ENCODE measurements at regions not wholly inside any gene's neighbourhood (a gene's known extent, or its start where the extent isn't known, plus 50 kb on each side); places are given as distances from the start of the nearest gene placed in this dataset.

- Mint-ChIP-seq H3K36me3 (ENCODE audit: low read depth) (no peaks in the 10 kb centered on the region), H3K4me3 (ENCODE audit: low read depth) (no peak overlapping the region), H3K27me3 (ENCODE audit: low read depth) (no peaks in the 10 kb centered on the region), H3K4me1 (ENCODE audit: low read depth) (no peaks in the 10 kb centered on the region), H3K9me3 (peaks cover 20% of the 10 kb centered on the region), H3K27ac (no peak overlapping the region)
- DNase-seq (ENCODE audit: low spot score), result no peak
- intact Hi-C loops (cut with micrococcal nuclease), result loop anchor here (10.0 kb wide), 1 partner anchor 495 kb away; no protein-coding TSS in a partner anchor
Measured at GRCh38 chr3:83460052-83460451, 1498.7 kb upstream of the CADM2 start.

GRCh38 chr3:83461411-83461810, 1497.4 kb upstream of the CADM2 start:
- intact Hi-C loops (cut with micrococcal nuclease), result loop anchor here (10.0 kb wide), 1 partner anchor 493 kb away; no protein-coding TSS in a partner anchor
- no peak for DNase-seq (ENCODE audit: low spot score)
- Mint-ChIP-seq H3K4me3 (ENCODE audit: low read depth) (no peak overlapping the region), H3K4me1 (ENCODE audit: low read depth) (no peaks in the 10 kb centered on the region), H3K9me3 (peaks cover 29% of the 10 kb centered on the region), H3K36me3 (ENCODE audit: low read depth) (no peaks in the 10 kb centered on the region), H3K27ac (no peak overlapping the region), H3K27me3 (ENCODE audit: low read depth) (no peaks in the 10 kb centered on the region)

GRCh38 chr3:83477563-83477962, 1481.2 kb upstream of the CADM2 start:
- Mint-ChIP-seq H3K4me1 (ENCODE audit: low read depth) (no peaks in the 10 kb centered on the region), H3K9me3 (peaks cover 12% of the 10 kb centered on the region), H3K27me3 (ENCODE audit: low read depth) (no peaks in the 10 kb centered on the region), H3K4me3 (ENCODE audit: low read depth) (no peak overlapping the region), H3K27ac (no peak overlapping the region), H3K36me3 (ENCODE audit: low read depth) (no peaks in the 10 kb centered on the region)
- intact Hi-C loops (cut with micrococcal nuclease), result no loop called here
- no peak for DNase-seq (ENCODE audit: low spot score)

- H3K27ac Mint-ChIP-seq, result no peak overlapping the region
- no peaks in the 10 kb centered on the region for H3K27me3 Mint-ChIP-seq (ENCODE audit: low read depth)
- H3K4me1 Mint-ChIP-seq (ENCODE audit: low read depth), result no peaks in the 10 kb centered on the region
- peaks cover 19% of the 10 kb centered on the region for H3K9me3 Mint-ChIP-seq
- H3K36me3 Mint-ChIP-seq (ENCODE audit: low read depth), result no peaks in the 10 kb centered on the region
- DNase-seq (ENCODE audit: low spot score), result no peak
- no peak overlapping the region for H3K4me3 Mint-ChIP-seq (ENCODE audit: low read depth)
- intact Hi-C loops (cut with micrococcal nuclease), result no loop called here
Measured at GRCh38 chr3:83482402-83483070, 1476.3 kb upstream of the CADM2 start.

- Mint-ChIP-seq H3K4me3 (ENCODE audit: low read depth) (no peak overlapping the region), H3K27me3 (ENCODE audit: low read depth) (no peaks in the 10 kb centered on the region), H3K4me1 (ENCODE audit: low read depth) (no peaks in the 10 kb centered on the region), H3K9me3 (peaks cover 12% of the 10 kb centered on the region), H3K27ac (no peak overlapping the region), H3K36me3 (ENCODE audit: low read depth) (no peaks in the 10 kb centered on the region)
- no peak for DNase-seq (ENCODE audit: low spot score)
- intact Hi-C loops (cut with micrococcal nuclease), result no loop called here
Measured at GRCh38 chr3:83496462-83496861, 1462.3 kb upstream of the CADM2 start.

GRCh38 chr3:83498361-83499016, 1460.3 kb upstream of the CADM2 start:
- Mint-ChIP-seq H3K9me3 (peaks cover 17% of the 10 kb centered on the region), H3K4me1 (ENCODE audit: low read depth) (no peaks in the 10 kb centered on the region), H3K27ac (no peak overlapping the region), H3K4me3 (ENCODE audit: low read depth) (no peak overlapping the region), H3K27me3 (ENCODE audit: low read depth) (no peaks in the 10 kb centered on the region), H3K36me3 (ENCODE audit: low read depth) (no peaks in the 10 kb centered on the region)
- intact Hi-C loops (cut with micrococcal nuclease), result no loop called here
- no peak for DNase-seq (ENCODE audit: low spot score)

- no peak overlapping the region for H3K27ac Mint-ChIP-seq
- H3K9me3 Mint-ChIP-seq, result peaks cover 6% of the 10 kb centered on the region
- DNase-seq (ENCODE audit: low spot score), result no peak
- H3K4me1 Mint-ChIP-seq (ENCODE audit: low read depth), result no peaks in the 10 kb centered on the region
- no peaks in the 10 kb centered on the region for H3K27me3 Mint-ChIP-seq (ENCODE audit: low read depth)
- intact Hi-C loops (cut with micrococcal nuclease), result no loop called here
- H3K36me3 Mint-ChIP-seq (ENCODE audit: low read depth), result no peaks in the 10 kb centered on the region
- H3K4me3 Mint-ChIP-seq (ENCODE audit: low read depth), result no peak overlapping the region
Measured at GRCh38 chr3:83500422-83500821, 1458.4 kb upstream of the CADM2 start.

- Mint-ChIP-seq H3K4me3 (ENCODE audit: low read depth) (no peak overlapping the region), H3K36me3 (ENCODE audit: low read depth) (no peaks in the 10 kb centered on the region), H3K27ac (no peak overlapping the region), H3K4me1 (ENCODE audit: low read depth) (no peaks in the 10 kb centered on the region), H3K9me3 (peaks cover 11% of the 10 kb centered on the region), H3K27me3 (ENCODE audit: low read depth) (no peaks in the 10 kb centered on the region)
- no peak for DNase-seq (ENCODE audit: low spot score)
- intact Hi-C loops (cut with micrococcal nuclease), result no loop called here
Measured at GRCh38 chr3:83500931-83501330, 1457.9 kb upstream of the CADM2 start.

- no peaks in the 10 kb centered on the region for H3K36me3 Mint-ChIP-seq (ENCODE audit: low read depth)
- intact Hi-C loops (cut with micrococcal nuclease), result no loop called here
- no peaks in the 10 kb centered on the region for H3K27me3 Mint-ChIP-seq (ENCODE audit: low read depth)
- peaks cover 44% of the 10 kb centered on the region for H3K9me3 Mint-ChIP-seq
- no peak overlapping the region for H3K4me3 Mint-ChIP-seq (ENCODE audit: low read depth)
- DNase-seq (ENCODE audit: low spot score), result no peak
- H3K27ac Mint-ChIP-seq, result no peak overlapping the region
- H3K4me1 Mint-ChIP-seq (ENCODE audit: low read depth), result no peaks in the 10 kb centered on the region
Measured at GRCh38 chr3:83513051-83513450, 1445.7 kb upstream of the CADM2 start.

- Mint-ChIP-seq H3K27me3 (ENCODE audit: low read depth) (no peaks in the 10 kb centered on the region), H3K9me3 (peaks cover 44% of the 10 kb centered on the region), H3K36me3 (ENCODE audit: low read depth) (no peaks in the 10 kb centered on the region), H3K4me3 (ENCODE audit: low read depth) (no peak overlapping the region), H3K27ac (no peak overlapping the region), H3K4me1 (ENCODE audit: low read depth) (no peaks in the 10 kb centered on the region)
- no peak for DNase-seq (ENCODE audit: low spot score)
- intact Hi-C loops (cut with micrococcal nuclease), result no loop called here
Measured at GRCh38 chr3:83513677-83514076, 1445.1 kb upstream of the CADM2 start.

- Mint-ChIP-seq H3K4me1 (ENCODE audit: low read depth) (no peaks in the 10 kb centered on the region), H3K4me3 (ENCODE audit: low read depth) (no peak overlapping the region), H3K9me3 (peaks cover 42% of the 10 kb centered on the region), H3K36me3 (ENCODE audit: low read depth) (no peaks in the 10 kb centered on the region), H3K27ac (no peak overlapping the region), H3K27me3 (ENCODE audit: low read depth) (no peaks in the 10 kb centered on the region)
- intact Hi-C loops (cut with micrococcal nuclease), result no loop called here
- DNase-seq (ENCODE audit: low spot score), result no peak
Measured at GRCh38 chr3:83514130-83514914, 1444.5 kb upstream of the CADM2 start.

- Mint-ChIP-seq H3K9me3 (peaks cover 38% of the 10 kb centered on the region), H3K4me1 (ENCODE audit: low read depth) (no peaks in the 10 kb centered on the region), H3K27ac (no peak overlapping the region), H3K4me3 (ENCODE audit: low read depth) (no peak overlapping the region), H3K36me3 (ENCODE audit: low read depth) (no peaks in the 10 kb centered on the region), H3K27me3 (ENCODE audit: low read depth) (no peaks in the 10 kb centered on the region)
- DNase-seq (ENCODE audit: low spot score), result no peak
- intact Hi-C loops (cut with micrococcal nuclease), result no loop called here
Measured at GRCh38 chr3:83515123-83515522, 1443.7 kb upstream of the CADM2 start.

GRCh38 chr3:83523470-83524073, 1435.2 kb upstream of the CADM2 start:
- Mint-ChIP-seq H3K27me3 (ENCODE audit: low read depth) (no peaks in the 10 kb centered on the region), H3K4me3 (ENCODE audit: low read depth) (no peak overlapping the region), H3K9me3 (peaks cover 3% of the 10 kb centered on the region), H3K36me3 (ENCODE audit: low read depth) (no peaks in the 10 kb centered on the region), H3K27ac (no peak overlapping the region), H3K4me1 (ENCODE audit: low read depth) (no peaks in the 10 kb centered on the region)
- DNase-seq (ENCODE audit: low spot score), result no peak
- intact Hi-C loops (cut with micrococcal nuclease), result no loop called here
